Stimulated activated CD8-positive, alpha-beta memory T cell treated with anti-CD3 and anti-CD28 coated beads, Interleukin-15, amount 100 ng/mL, for 4 hours (primary cell): ENCODE measurements at regions not wholly inside any gene's neighbourhood (a gene's known extent, or its start where the extent isn't known, plus 50 kb on each side); places are given as distances from the start of the nearest gene placed in this dataset.
"Not testable (repeated sequence)": the region's sequence is repeated elsewhere in the genome, so short reads cannot be mapped to it uniquely, and the experiment has no call there.

Source experiments
- DNase-seq, 2 donors: peaks; one replicate each; pipeline ENCODE4 v3.0.0-alpha.2; 2020; ENCODE audit warnings: low read depth in 2 of 2

DNA sequence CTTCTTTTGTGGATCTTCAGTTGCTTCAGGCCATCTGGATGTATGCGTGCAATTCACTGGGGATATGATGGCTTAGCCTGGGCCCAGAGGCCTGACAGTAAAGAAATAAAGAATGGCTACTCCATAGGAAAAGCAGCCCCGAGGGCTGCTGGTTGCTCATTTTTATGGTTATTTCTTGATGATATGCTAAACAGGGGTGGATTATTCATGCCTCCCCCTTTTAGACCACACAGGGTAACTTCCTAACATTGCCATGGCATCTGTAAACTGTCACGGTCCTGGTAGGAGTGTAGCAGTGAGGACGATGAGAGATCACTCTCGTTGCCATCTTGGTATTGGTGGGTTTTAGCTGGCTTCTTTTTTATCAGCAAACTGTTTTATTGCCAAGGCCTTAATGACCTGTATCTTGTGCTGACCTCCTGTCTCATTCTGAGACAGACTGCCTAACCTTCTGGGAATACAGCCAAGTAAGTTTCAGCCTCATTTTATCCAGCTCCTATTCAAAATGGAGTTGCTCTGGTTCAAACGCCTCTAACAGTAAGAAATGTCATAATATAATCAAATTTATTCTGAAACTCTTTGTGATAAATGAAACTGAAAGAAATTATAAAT, 60.5 kb downstream of the DSEL start:
- DNase-seq: no peak

DNA sequence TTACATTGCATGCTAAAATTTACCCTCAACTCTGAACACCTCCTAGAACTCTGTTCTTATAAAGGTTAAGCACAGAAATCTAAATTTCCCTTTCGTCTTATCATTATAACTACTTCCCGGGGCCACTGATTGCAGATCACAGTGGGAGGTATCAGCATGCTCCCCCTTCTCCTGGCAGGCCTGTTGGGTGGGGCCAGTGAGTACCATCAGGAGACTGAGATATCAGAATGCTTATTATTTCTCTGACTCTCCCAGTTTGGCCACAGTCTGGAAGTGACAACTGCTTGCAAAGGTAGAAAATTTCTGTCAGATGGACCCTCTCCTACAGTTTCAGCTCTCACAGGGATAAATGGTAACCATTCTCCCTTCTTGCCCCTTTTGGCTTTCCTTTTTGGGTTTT, 62.6 kb downstream of the DSEL start:
- no peak for DNase-seq

DNA sequence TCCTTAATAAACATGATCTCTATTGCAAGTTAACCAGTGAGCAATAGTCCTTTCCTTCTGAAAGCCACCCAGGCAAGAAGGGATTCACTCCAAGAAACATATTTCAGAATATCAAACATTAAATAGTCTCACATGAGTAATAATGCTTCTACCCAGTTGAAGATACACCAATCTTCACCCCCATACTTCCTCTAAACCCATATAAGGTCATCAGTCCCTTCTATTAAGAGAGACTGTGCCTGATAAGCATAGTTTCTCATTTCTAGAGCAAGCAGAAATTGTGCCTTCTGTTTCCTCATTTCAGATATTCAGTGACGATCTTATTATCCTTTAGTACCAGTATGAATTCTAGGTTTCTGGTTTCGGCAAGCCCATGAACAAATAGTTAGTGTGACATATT, 64.6 kb downstream of the DSEL start:
- no peak for DNase-seq

DNA sequence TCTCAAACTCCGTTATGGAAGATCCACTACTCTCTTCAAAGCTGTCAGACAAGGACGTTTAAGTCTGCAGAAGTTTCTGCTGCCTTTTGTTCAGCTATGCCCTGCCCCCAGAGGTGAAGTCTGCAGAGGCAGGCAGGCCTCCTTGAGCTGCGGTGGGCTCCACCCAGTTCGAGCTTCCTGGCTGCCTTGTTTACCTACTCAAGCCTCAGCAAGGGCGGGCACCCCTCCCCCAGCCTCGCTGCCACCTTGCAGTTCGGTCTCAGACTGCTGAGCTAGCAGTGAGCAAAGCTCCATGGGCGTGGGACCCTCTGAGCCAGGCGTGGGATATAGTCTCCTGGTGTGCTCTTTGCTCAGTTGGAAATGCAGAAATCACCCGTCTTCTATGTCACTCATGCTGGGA, 65.4 kb downstream of the DSEL start:
- DNase-seq: not testable (repeated sequence)

DNA sequence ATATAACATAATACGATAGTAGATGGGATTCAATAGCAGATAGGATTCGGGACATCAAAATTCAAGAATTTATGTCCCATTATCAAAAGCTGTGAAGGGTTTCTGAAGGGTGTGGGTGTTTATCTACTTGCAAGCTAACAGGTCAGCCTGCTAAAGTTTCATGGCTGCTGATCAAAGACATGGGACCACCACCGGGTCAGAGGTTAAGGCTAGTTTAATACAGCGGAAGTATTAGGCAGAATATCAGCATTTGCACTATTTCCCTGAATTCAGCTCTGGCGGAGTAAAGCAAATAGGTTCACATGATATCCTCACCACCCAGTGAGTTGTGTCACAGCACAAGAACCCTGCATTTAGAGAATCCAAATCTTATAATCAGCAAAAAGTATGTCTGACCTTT, 82.5 kb downstream of the DSEL start:
- no peak for DNase-seq

DNA sequence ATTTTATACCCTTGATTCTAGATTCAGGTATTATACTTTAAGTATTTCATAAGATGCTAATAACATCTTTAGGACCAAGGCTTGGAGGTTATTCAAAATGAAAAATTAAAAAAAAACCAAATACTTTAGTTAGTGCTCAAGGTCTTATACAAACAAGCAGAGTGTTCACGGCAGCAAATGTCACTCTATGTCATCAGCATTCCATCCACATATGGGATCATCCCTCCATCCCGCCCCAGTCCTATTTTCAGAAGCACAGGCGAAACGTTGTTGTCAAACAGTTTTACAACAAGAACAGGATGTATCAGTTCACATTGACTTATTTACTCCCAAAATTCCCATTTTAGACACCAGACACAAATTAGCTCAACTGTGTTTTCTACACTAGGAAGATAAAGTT, 83.7 kb downstream of the DSEL start:
- no peak for DNase-seq

DNA sequence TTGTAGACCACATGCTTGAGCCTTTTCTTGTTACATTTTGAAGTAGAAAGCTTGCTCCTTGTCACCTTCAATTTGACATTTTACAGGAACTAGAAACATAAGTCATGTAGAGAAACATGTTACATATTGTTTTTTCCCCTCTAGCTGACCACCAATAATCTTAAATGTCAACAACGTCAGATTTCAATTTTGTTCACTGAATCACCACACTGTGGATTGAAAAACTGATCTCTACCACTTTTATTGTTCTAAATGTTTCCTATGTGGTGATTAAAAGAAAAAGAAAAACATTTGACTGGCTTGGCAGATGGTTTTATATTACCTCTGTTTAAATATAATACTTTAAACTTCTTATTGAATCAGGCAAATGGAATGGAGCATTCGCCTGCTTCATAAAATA, 87.7 kb downstream of the DSEL start:
- DNase-seq: no peak

DNA sequence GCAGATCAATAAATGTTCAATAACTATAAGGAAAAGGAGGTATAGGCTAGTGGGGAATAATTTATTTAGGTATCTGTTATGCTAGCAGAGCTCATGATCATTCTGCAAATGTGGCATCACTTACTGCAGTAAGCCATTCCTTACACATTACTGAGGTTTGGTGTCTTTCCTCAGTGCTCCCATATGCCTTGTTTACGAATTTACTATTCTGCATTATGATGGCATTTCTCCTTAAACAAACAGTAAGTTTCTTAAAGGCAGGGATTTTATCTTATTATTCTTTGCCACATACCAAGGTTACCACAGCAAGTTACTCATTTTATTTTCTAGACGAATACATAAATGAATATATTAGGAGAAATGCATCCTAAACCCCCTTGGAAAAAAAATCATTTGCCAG, 88.4 kb downstream of the DSEL start:
- no peak for DNase-seq

DNA sequence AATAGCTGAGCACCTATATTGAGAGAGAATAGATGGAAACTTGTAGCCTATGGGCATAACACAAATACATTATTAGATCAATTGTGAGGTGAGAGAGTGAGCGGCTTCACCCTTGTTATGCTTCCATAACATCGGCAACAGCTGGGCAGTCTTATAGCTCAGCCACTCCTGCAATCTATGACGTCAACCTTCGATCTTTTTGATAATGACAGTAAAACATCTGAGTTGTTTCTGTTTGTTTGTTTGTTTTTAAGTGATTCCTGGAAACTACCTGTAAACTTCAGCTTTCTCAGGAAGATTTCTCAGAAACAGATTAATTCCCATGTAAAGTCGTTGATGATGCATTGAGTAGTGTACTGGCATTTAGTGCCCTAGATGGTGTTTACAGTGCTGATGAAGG, 90.0 kb downstream of the DSEL start:
- no peak for DNase-seq

DNA sequence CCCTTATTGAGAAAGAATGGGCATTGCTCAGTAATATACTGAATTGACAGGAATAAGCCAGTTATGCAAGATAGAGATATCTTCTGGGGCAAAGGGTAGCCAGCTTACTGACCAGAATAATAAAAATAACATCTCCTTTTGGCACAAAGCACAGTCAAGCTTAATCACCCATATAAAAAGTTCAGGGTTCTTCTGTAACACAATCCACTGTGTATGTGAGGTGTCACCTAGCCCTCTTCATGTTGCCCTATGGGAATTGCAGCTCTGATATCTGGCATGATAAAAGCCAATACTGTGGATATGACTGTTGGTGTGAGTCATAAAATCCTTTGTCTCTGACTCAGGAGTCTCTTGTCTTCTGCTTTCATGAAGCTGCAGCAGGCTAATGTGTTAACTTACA, 90.8 kb downstream of the DSEL start:
- no peak for DNase-seq

DNA sequence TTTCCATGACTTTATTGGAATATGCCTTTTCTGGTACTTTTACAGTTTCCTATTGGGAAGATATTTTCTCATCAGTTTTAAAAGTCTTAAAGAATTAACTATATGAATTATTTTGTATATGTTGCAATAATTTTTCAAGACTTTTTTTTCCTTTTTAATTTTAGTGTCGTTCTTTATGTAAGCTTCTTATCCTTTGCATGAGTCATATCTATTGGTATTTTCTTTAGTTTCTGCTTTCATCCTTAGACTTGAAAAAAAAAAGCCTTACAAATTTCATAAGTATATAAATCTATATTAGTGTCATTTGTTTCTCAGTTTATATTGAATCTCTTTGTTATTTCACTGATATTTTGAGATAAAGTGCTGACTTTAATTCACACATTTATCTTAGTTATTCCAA, 94.9 kb downstream of the DSEL start:
- DNase-seq: no peak

DNA sequence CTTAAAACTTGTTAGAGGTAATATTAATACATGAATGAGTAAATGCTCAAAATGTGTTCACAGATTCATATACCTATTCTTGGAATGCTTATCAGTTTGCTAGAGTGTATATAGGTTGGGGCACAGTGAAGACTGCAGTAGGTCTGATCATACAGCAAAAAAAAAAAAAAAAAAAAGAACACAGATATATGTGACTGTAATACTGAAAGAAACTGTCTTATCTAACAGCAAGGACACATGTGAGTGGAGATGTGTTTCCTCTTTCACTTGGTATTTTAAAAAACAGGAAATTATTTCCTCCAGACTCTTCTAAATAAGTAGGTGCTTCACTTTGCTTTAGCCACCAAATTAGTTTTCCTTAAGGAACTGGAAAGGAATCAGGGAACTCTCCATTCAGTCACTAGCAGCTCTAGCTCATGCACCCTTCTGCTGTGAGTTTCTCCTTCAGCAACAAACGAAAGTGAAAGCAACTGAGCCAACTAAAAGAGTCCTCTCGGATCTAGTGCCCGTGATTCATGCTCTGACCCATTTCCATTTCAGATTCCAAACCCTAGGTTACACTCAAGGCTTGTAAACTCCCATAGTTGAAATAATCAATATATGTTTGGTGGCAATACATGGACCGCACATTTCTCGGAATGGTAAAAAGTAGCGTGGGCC, 98.5 kb downstream of the DSEL start:
- peak in 1 of 2 donors; percentile 9 for DNase-seq

DNA sequence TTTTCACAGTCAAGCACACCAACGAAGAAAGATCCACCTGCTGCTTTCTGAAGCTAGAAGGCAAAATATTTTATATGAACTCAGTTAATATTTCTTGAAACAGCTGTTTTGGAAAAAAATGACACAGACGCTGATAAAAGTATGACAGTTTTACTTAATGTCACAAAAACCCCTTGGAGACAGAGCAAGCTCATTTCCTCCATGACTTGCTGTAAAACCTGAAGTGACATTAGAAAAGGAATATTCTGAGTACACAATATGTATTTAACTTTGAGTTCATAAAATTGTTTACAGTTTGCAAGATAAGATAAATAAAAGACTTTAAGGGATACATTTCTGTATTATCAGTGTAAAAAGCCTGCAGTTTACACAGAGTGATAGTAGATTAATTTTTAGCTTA, 105.4 kb downstream of the DSEL start:
- no peak for DNase-seq

DNA sequence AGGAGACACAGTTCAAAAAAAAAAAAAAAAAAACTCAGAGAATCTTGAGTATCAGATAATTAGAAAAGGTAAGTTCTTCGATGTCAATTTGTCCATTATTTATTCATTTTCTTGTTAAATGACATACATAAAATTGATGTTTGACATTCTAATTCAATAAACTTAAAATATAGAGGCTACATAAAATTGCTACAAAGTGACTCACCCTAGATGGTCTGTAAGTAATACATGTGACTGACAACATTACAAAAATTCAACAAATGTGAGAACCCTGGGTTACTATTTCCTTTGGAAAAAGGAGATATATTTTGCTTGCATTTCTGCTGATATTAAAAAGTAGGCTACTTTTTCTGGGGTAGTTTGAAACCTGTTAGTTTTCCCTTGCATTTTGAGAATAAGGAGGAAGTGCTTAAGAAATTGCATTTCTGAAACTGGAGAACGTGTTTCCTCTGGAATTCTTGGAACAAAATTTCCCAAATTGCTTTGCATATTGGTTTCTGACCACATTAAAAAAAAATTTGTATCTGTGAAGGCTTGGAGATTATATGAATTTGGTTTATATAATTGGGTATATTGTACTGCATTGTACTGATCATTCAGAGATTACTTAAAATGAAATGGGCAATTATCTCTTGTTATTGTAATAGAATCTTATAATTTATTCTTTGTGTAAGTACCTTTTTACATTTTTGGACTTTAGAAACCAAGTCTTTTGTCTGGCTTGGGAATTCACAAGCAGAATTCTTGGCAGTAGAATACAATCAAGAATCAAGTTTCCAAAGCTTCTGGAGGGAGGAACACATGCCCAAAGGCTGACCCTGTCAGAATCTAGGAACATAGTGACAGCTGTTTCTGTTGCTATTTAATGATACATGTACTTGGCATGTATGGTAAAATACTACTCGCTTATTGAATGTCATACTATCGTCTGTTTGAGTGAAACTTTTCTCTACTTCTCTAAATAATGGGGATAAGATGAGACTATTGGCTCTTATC, 106.1 kb downstream of the DSEL start:
- no peak for DNase-seq

DNA sequence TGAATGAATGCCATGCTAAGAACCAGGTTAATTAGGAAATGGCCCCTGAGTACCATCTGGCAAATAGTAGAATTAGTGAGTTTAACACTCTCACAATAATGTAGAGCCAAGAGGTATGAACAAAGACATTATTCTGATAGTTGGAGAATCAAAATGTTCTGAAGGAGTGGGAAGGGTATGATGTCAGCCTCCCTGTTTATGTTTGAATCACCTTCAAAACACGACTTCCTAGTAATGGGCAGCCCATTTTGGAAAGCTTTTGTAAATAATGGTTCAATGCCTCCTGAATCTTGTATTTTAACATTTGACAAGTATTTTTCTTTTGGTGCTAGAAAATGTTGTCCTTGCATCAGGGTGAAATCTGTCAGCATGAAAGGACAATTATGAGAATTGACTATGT, 108.3 kb downstream of the DSEL start:
- DNase-seq: no peak

DNA sequence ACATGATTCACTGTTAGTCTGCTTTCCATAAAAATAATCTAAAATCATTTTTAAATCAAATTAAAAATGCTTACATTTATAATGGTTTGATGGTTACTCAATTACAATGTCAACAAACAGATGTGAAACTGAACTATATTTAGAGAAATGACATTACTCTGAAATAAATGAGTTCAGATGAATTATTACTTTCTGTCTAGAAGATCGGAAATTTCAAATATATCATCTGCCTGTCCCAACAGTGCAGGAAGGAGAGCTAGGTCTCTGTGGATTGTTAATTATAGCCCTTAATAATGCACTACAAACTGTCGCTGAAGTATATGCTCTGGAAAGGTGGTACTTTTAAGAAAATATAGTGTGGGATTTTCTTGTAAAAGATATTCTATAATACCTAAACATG, 109.8 kb downstream of the DSEL start:
- no peak for DNase-seq

DNA sequence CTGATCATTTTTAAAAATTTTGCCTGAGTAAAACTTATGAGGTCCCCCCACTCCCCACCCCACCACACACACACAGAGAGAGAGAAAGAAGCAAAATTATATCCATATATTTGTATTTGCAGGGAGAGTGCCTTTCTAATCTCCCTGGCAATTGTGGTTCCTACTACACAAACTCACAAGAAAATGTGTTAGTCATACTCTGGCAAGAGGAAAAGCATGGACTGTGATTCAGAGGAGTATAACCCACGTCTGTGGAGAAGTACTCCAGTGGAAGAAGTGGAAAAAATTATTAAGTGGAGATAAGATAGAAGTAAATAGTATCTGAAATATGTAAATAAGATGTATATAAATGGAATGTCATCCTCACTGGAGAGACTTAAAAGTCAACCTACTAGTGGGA, 114.0 kb downstream of the DSEL start:
- no peak for DNase-seq

DNA sequence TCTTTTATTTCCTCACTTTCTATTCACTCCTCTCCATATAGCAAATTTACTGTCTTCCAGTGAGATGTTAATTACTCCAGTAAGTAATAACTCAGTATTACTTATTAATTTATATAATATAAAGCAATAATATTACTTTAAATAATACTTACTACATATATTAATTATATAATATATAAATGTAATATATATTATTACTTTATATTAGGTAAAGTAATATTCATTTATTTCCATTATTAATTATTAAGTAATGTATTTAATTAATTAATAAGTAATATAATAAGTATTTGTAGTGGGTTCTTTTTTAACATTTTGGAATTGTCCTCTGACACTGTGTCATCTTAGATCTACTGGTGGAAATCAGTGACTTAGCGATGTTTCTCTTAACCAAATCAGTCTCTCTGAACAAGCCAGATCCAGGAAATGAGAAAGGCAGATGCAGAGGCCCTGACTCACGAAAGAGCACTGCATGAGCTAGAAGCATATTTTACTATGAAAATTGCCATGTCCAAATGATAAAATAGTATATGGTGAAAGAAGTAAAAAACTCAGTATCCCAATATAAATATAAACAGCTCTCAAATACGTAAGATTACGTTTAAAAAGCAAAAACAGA, 115.9 kb downstream of the DSEL start:
- DNase-seq: no peak

DNA sequence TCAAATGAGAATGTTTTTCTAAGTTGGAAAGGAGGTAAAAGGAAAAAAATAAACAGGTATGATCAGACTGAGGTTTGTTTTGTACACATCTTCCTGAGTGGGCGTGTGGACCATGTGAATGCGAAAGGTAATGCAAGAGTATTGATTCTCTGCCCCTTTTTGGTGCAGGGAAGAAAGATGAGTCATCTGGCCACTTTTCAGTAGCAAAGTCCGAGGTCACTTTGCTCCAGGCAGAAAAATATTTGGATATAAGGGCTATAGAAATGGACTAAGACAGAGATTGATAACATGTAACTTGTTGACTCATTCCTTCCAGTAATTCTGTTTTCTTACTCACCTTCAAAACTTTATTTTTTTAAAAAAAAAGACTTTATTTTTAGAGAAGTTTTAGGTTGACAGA, 130.5 kb downstream of the DSEL start:
- DNase-seq: no peak

DNA sequence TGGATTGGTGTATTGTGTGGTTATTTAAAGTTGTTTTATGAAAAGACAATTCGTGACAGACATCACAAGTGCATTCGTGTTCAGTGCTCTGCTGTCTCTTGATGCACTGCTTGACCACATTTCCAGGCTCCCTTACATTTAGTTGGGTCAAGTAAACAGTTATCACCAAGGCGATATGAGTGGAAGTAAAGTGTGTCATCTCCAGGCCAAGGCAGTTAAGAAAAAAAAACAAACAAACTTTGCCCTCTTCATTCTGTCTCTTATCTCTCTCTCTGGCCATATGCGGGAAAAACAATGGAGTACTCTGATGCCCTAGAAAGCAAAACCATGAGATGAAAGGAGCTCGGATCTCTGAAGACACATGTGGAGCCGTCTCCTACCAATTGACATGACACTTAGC, 131.1 kb downstream of the DSEL start:
- no peak for DNase-seq

DNA sequence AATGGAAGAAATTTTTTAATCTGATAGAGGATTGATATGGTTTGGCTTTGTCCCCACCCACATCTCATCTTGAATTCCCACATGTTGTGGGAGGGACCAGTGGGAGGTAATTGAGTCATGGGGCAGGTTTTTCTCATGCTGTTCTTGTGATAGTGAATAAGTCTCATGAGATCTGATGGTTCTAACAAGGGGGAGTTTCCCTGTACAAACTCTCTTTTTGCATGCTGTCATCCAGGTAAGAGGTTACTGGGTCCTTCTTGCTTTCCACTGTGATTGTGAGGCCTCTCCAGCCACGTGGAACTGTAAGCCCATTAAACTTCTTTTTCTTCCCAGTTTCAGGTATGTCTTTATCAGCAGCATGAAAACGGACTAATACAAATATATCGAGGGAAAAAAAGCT, 132.5 kb downstream of the DSEL start:
- not testable (repeated sequence) for DNase-seq

DNA sequence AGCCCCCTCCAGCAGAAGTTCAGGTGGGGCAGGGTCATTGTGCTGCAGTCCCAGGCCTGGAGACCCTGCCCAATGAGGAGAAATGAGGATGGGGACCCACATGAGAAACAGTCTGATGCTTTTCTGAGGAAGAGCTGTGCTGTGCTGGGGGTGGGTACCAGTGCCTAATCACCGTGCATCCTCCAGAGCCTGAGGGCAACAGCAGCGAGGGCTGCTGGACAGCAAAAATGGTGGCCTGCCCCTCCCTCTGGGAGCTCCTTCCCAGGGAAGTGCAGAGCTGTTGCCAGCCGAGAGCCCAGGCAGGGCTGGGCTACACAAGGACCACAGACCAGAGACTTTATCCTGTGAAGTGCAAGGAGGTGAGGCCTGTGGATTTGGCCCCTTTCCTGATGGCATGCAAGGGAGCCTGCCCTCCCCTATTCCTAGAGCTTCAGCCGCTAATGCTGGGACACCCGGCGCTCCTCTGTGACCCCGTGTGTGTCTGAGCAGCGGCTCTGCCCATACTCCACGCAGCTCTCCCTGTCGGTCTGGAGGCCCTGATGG, 134.8 kb downstream of the DSEL start:
- DNase-seq: no peak
